ENCODE measurements at regions not wholly inside any gene's neighbourhood (a gene's known extent, or its start where the extent isn't known, plus 50 kb on each side); places are given as distances from the start of the nearest gene placed in this dataset.
"Not testable (repeated sequence)": the region's sequence is repeated elsewhere in the genome, so short reads cannot be mapped to it uniquely, and the experiment has no call there.

GRCh38 chr5:169413416-169413815 is 112.5 kb upstream of the SLIT3 start:
- no peak for DNase-seq (ENCODE audit: low read depth)

GRCh38 chr5:169412831-169413230 is 111.9 kb upstream of the SLIT3 start:
- no peak for DNase-seq (ENCODE audit: low read depth)

GRCh38 chr5:169411786-169412430 is 111.0 kb upstream of the SLIT3 start:
- no peak for DNase-seq (ENCODE audit: low read depth)

GRCh38 chr5:169410996-169411783 is 110.3 kb upstream of the SLIT3 start:
- no peak for DNase-seq (ENCODE audit: low read depth)

- peak; percentile 11 for DNase-seq (ENCODE audit: low read depth)
Observed at GRCh38 chr5:169408731-169409130, 107.8 kb upstream of the SLIT3 start.

- no peak for DNase-seq (ENCODE audit: low read depth)
Observed at GRCh38 chr5:169408171-169408570, 107.2 kb upstream of the SLIT3 start.

- DNase-seq (ENCODE audit: low read depth) = peak; percentile 10
Observed at GRCh38 chr5:169404223-169404622, 103.3 kb upstream of the SLIT3 start.

- no peak for DNase-seq (ENCODE audit: low read depth)
Observed at GRCh38 chr5:169398515-169398914, 97.6 kb upstream of the SLIT3 start.

GRCh38 chr5:169395136-169395535 is 94.2 kb upstream of the SLIT3 start:
- DNase-seq (ENCODE audit: low read depth) = no peak

- no peak for DNase-seq (ENCODE audit: low read depth)
Observed at GRCh38 chr5:169394371-169394770, 93.4 kb upstream of the SLIT3 start.

- no peak for DNase-seq (ENCODE audit: low read depth)
Observed at GRCh38 chr5:169393907-169394306, 93.0 kb upstream of the SLIT3 start.

GRCh38 chr5:169390265-169390664 is 89.3 kb upstream of the SLIT3 start:
- DNase-seq (ENCODE audit: low read depth) = no peak

GRCh38 chr5:169389318-169389717 is 88.4 kb upstream of the SLIT3 start:
- DNase-seq (ENCODE audit: low read depth) = no peak

- no peak for DNase-seq (ENCODE audit: low read depth)
Observed at GRCh38 chr5:169385636-169386035, 84.7 kb upstream of the SLIT3 start.

GRCh38 chr5:169384661-169385060 is 83.7 kb upstream of the SLIT3 start:
- peak; percentile 8 for DNase-seq (ENCODE audit: low read depth)

GRCh38 chr5:169374761-169375160 is 73.8 kb upstream of the SLIT3 start:
- peak; percentile 45 for DNase-seq (ENCODE audit: low read depth)

GRCh38 chr5:169374111-169374510 is 73.2 kb upstream of the SLIT3 start:
- DNase-seq (ENCODE audit: low read depth) = no peak

GRCh38 chr5:169371801-169372200 is 70.9 kb upstream of the SLIT3 start:
- not testable (repeated sequence) for DNase-seq (ENCODE audit: low read depth)

- no peak for DNase-seq (ENCODE audit: low read depth)
Observed at GRCh38 chr5:169369130-169369529, 68.2 kb upstream of the SLIT3 start.

GRCh38 chr5:169367861-169368260 is 66.9 kb upstream of the SLIT3 start:
- DNase-seq (ENCODE audit: low read depth) = no peak

- DNase-seq (ENCODE audit: low read depth) = no peak
Observed at GRCh38 chr5:169357291-169357690, 56.4 kb upstream of the SLIT3 start.

- DNase-seq (ENCODE audit: low read depth) = no peak
Observed at GRCh38 chr5:169356811-169357210, 55.9 kb upstream of the SLIT3 start.

GRCh38 chr5:169356181-169356580 is 55.2 kb upstream of the SLIT3 start:
- no peak for DNase-seq (ENCODE audit: low read depth)

GRCh38 chr5:169354921-169355320 is 54.0 kb upstream of the SLIT3 start:
- peak; percentile 16 for DNase-seq (ENCODE audit: low read depth)

Data from EH (cell line).